Kidney epithelial cell (primary cell): ENCODE measurements at regions not wholly inside any gene's neighbourhood (a gene's known extent, or its start where the extent isn't known, plus 50 kb on each side); places are given as distances from the start of the nearest gene placed in this dataset.
"Not testable (repeated sequence)": the region's sequence is repeated elsewhere in the genome, so short reads cannot be mapped to it uniquely, and the experiment has no call there.

Source experiments
- DNase-seq: peaks from one replicate; pipeline ENCODE4 v3.0.0-alpha.2; 2010; ENCODE audit warnings: low read depth
- H3K27me3 ChIP-seq: 2 replicates; pipeline ENCODE4 v1.6.0; 2011; ENCODE audit warnings: low read length; ENCODE audit not compliant: control insufficient read depth, insufficient read depth
- H3K36me3 ChIP-seq: 2 replicates; pipeline ENCODE4 v1.5.1; 2011; ENCODE audit warnings: low read length; ENCODE audit not compliant: control insufficient read depth, insufficient read depth
- H3K4me3 ChIP-seq: 2 replicates; pipeline ENCODE4 v1.5.1; 2011; ENCODE audit warnings: low read depth, mild to moderate bottlenecking, control low read depth, low read length
- TF ChIP-seq, protein P1 (sequence below): IDR thresholded peaks from 2 replicates; pipeline ENCODE4 v1.5.1; 2011; ENCODE audit warnings: mild to moderate bottlenecking, moderate library complexity, low read length, control low read depth, inconsistent platforms; ENCODE audit not compliant: insufficient read depth, poor library complexity, severe bottlenecking

DNA sequence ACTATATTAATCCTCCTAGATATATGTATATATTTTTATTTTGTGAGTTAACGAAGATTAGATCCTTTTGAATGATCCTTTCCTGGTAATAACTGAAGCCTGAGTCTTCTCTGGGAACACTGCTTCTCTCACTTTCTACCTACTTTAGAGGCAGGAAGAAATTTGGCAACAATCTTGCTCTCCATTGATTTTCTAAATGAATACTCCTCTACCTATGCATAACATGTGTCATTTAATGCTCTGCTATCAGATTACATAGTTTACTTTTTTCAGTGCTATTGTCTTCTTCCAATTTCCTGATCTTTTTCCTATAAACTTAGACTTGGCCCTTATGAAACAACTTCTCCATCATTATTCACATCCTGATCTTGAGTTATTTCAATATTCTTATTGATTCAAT, 60.4 kb upstream of the PDHA2 start:
- no peak overlapping the region for H3K4me3 ChIP-seq
- H3K27me3 ChIP-seq: no peaks in the 10 kb centered on the region
- TF ChIP-seq, protein P1, sequence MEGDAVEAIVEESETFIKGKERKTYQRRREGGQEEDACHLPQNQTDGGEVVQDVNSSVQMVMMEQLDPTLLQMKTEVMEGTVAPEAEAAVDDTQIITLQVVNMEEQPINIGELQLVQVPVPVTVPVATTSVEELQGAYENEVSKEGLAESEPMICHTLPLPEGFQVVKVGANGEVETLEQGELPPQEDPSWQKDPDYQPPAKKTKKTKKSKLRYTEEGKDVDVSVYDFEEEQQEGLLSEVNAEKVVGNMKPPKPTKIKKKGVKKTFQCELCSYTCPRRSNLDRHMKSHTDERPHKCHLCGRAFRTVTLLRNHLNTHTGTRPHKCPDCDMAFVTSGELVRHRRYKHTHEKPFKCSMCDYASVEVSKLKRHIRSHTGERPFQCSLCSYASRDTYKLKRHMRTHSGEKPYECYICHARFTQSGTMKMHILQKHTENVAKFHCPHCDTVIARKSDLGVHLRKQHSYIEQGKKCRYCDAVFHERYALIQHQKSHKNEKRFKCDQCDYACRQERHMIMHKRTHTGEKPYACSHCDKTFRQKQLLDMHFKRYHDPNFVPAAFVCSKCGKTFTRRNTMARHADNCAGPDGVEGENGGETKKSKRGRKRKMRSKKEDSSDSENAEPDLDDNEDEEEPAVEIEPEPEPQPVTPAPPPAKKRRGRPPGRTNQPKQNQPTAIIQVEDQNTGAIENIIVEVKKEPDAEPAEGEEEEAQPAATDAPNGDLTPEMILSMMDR: no peak
- no peak for DNase-seq
- H3K36me3 ChIP-seq: no peaks in the 10 kb centered on the region

DNA sequence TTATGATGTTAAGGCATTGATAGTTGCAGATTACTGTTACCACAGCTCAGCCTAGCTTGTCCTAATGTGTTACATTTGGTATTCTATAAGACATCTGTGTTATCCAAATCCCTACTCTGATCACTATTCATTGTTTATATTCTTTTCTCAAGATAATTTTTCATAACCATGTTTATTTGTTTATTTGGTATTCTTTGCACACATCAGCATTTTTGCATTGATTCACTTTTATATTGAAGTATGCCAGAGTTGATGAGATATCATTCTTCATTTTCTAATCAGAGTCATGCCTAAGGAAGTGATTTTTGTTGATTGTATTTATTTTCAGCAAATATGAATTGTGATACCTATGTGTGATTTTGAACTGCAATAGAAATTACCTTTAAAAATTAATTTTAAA, 61.2 kb upstream of the PDHA2 start:
- Histone ChIP-seq H3K36me3 (no peaks in the 10 kb centered on the region), H3K27me3 (no peaks in the 10 kb centered on the region), H3K4me3 (no peak overlapping the region)
- TF ChIP-seq, protein P1: no peak
- DNase-seq: no peak

DNA sequence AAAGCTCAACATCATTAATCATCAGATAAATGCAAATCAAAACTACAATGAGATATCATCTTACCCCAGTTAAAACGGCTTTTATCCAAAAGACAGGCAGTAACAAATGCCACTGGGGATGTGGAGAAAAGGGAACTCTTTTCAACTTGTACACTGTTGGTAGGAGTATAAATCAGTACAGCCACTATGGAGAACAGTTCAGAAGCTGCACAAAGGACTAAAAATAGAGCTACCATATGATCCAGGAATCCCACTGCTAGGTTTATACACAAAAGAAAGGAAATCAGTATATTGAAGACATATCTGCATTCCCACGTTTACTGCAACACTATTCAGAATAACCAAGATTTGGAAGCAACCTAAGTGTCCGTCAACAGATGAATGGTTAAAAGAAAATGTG, 69.3 kb upstream of the PDHA2 start:
- not testable (repeated sequence) for H3K27me3 ChIP-seq, H3K4me3 ChIP-seq, DNase-seq, H3K36me3 ChIP-seq

DNA sequence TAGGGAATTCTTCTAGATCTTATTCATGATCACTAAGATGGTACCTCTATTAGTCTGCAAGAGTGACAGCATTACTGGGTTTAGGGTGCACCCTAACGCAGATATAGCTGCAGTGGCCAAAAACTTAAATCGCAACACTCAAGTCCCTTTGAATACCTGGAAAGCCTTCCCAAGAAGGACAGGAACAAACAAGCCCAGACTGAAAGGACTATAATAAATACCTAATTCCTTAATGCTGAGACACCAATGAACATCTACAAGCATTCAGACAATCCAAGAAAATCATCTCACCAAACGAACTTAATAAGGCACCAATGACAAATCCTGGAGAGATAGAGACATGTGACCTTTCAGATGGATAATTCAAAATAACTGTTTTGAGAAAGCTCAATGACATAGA, 74.9 kb upstream of the PDHA2 start:
- Histone ChIP-seq H3K4me3 (no peak overlapping the region), H3K27me3 (no peaks in the 10 kb centered on the region), H3K36me3 (no peaks in the 10 kb centered on the region)
- DNase-seq: no peak
- TF ChIP-seq, protein P1: no peak

DNA sequence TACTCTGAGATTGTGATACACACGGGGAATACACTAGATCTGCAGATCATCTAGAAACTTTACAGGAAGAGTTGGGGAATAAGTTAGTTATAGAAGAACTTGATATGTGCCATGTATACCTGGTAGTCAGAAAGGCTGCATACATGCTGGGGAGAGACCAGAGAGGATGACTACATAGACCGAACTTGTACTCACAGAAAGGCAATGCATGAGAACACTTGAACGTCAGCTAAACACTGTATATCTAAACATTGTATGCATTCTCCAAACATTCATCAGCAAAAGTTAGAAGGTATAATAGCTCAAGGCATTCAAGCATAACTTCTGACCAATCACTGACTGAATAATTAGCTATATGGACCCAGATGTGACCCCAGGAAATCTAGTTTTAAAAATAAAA, 78.0 kb upstream of the PDHA2 start:
- no peak overlapping the region for H3K4me3 ChIP-seq
- H3K36me3 ChIP-seq: no peaks in the 10 kb centered on the region
- no peaks in the 10 kb centered on the region for H3K27me3 ChIP-seq
- TF ChIP-seq, protein P1: no peak
- DNase-seq: no peak

DNA sequence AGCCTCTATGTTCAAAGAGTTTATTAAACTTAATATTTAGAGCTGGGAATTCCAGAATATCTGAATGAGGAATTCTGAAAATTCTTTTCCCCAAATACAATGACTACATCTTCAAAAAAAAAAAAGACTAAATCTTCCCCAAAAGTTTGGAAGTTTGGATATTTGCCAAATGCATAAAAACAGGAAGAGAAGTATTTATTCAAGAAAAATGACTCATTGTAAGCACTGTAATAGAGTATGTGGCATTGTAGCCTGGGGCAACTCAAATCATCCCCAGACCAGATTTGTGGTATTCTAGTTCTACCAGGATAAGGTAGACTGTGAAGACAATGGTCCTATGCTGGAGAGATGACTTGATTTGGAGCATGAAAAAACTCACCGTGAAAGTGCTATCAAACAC, 78.5 kb upstream of the PDHA2 start:
- peak; percentile 10 for DNase-seq
- TF ChIP-seq, protein P1: no peak
- H3K4me3 ChIP-seq: no peak overlapping the region
- no peaks in the 10 kb centered on the region for H3K27me3 ChIP-seq
- no peaks in the 10 kb centered on the region for H3K36me3 ChIP-seq

DNA sequence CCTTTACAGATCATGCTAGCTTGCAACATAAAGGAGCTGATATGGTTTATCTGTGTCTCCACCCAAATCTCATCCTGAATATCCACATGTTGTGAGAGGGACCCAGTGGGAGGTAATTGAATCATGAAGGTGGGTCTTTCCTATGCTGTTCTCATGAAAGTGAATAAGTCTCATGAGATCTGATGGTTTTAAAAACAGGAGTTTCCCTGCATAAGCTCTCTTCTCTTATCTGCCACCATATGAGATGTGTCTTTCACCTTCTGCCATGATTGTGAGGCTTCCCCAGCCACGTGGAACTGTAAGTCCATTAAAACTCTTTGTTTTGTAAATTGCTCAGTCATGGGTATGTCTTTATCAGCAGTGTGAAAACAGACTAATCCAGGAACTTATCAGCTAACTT, 79.2 kb upstream of the PDHA2 start:
- not testable (repeated sequence) for H3K36me3 ChIP-seq, H3K27me3 ChIP-seq, DNase-seq, H3K4me3 ChIP-seq
